ENCODE measurements at regions not wholly inside any gene's neighbourhood (a gene's known extent, or its start where the extent isn't known, plus 50 kb on each side); places are given as distances from the start of the nearest gene placed in this dataset.

GRCh38 chr2:53286345-53286744 is 481.3 kb upstream of the CHAC2 start:
- no peak for TF ChIP-seq CTCF (IDR thresholded peaks at IDR 0.05 in 2 of 3, conservative IDR thresholded peaks at IDR 0.05 in 1 of 3; ENCODE audit: control insufficient read depth in 2 of 3, extremely low read depth in 1 of 3, insufficient read depth in 1 of 3, low read depth in 3 of 3, low read length in 3 of 3)
- no peak for TF ChIP-seq NBN (IDR thresholded peaks at IDR 0.05)
- TF ChIP-seq NFIC (IDR thresholded peaks at IDR 0.05; ENCODE audit: low read depth, low read length) = no peak
- TF ChIP-seq EZH2 (IDR thresholded peaks at IDR 0.05; ENCODE audit: borderline replicate concordance, control insufficient read depth, low read depth, low read length) = no peak
- no peak for TF ChIP-seq SPI1 (IDR thresholded peaks at IDR 0.05; ENCODE audit: borderline replicate concordance, insufficient read depth, low read depth, low read length)
- TF ChIP-seq BHLHE40 (IDR thresholded peaks at IDR 0.05; ENCODE audit: borderline replicate concordance in 1 of 2, low read depth in 2 of 2, low read length in 1 of 2) = no peak
